Panc1 (cell line): ENCODE measurements at regions not wholly inside any gene's neighbourhood (a gene's known extent, or its start where the extent isn't known, plus 50 kb on each side); places are given as distances from the start of the nearest gene placed in this dataset.

Source experiments
- ATAC-seq: fragments of 200-7000 bp; cut with Tn5 transposase; 2 replicates; pipeline ENCODE4 v1.9.1; 2020; ENCODE audit warnings: mild to moderate bottlenecking, moderate library complexity
- BruUV-seq: library from RNA; stranded (reverse); fragments of 400-500 nt; replicated peaks from 2 replicates; lab custom pipeline; 2021; lab: Mats Ljungman, UMichigan
- CTCF ChIA-PET: fragments of 300-600 bp; sonication (Branson Sonifier 250); formaldehyde crosslinking; loops from one replicate; lab custom pipeline; 2022; ENCODE audit warnings: antibody characterized with exemption; lab: Charles Lee
- POLR2A ChIA-PET: fragments of 300-600 bp; sonication (Branson Sonifier 250); formaldehyde crosslinking; loops from one replicate; lab custom pipeline; 2022; ENCODE audit warnings: antibody characterized with exemption; lab: Charles Lee
- DNase-seq: peaks from one replicate; pipeline ENCODE4 v3.0.0-alpha.2; 2010; ENCODE audit warnings: low read depth, low spot score
- H3K27ac ChIP-seq: 2 replicates; pipeline ENCODE4 v1.5.1; 2011; ENCODE audit warnings: mild to moderate bottlenecking, low read length, inconsistent platforms
- H3K27me3 ChIP-seq: fragments of 200-500 bp; sonication (Bioruptor generic); 2 replicates; pipeline ENCODE4 v1.6.0; 2014; ENCODE audit warnings: low read length, inconsistent platforms; ENCODE audit not compliant: control insufficient read depth, insufficient read depth
- H3K36me3 ChIP-seq: fragments of 200-500 bp; sonication (Bioruptor generic); 2 replicates; pipeline ENCODE4 v1.5.1; 2014; ENCODE audit warnings: inconsistent platforms, mild to moderate bottlenecking, low read length, moderate library complexity; ENCODE audit not compliant: control insufficient read depth, insufficient read depth
- H3K4me1 ChIP-seq: 2 replicates; pipeline ENCODE4 v1.5.1; 2011; ENCODE audit warnings: inconsistent platforms, mild to moderate bottlenecking, low read length, moderate library complexity; ENCODE audit not compliant: control insufficient read depth, insufficient read depth
- H3K4me3 ChIP-seq, 2 experiments: 2 replicates each; pipeline ENCODE4 v1.5.1; 2011 to 2012; ENCODE audit warnings: low read depth in 2 of 2, low read length in 2 of 2, mild to moderate bottlenecking in 2 of 2, inconsistent platforms in 1 of 2, moderate library complexity in 1 of 2
- H3K9me3 ChIP-seq: fragments of 200-500 bp; sonication (Bioruptor generic); 2 replicates; pipeline ENCODE4 v1.5.1; 2014; ENCODE audit warnings: low read depth, mild to moderate bottlenecking, inconsistent platforms, low read length, moderate library complexity; ENCODE audit not compliant: control insufficient read depth, insufficient read depth
- CTCF ChIP-seq: fragments of 450-650 bp; IDR thresholded peaks from 2 replicates; pipeline ENCODE4 v1.5.1; 2017; ENCODE audit warnings: mild to moderate bottlenecking
- REST ChIP-seq, 2 experiments: IDR thresholded peaks; 2 replicates each; pipeline ENCODE4 v1.6.1; 2011 to 2012; ENCODE audit warnings: low read depth in 2 of 2, control low read depth in 1 of 2, low read length in 1 of 2, mild to moderate bottlenecking in 1 of 2, moderate library complexity in 1 of 2; ENCODE audit not compliant: insufficient read depth in 1 of 2
- SIN3A ChIP-seq: IDR thresholded peaks from 2 replicates; pipeline ENCODE4 v1.6.1; 2012; ENCODE audit warnings: low read depth, mild to moderate bottlenecking, low read length, moderate library complexity, borderline replicate concordance; ENCODE audit not compliant: insufficient read depth
- TCF7L2 ChIP-seq: IDR thresholded peaks from 2 replicates; pipeline ENCODE4 v1.6.1; 2011; ENCODE audit warnings: mild to moderate bottlenecking, low read depth, low read length, inconsistent platforms
- in situ Hi-C: cut with HindIII; loops from 2 replicates; pipeline ENCODE4 v1.10.0; 2016; ENCODE audit warnings: low sequenced_read_pairs, low pct_unique_long_range_greater_than_20kb
- intact Hi-C: fragments of 100-400 bp; cut with micrococcal nuclease; formaldehyde crosslinking; loops from one replicate; pipeline ENCODE4 v1.10.0; 2022; ENCODE audit not compliant: unreplicated experiment

GRCh38 chr1:13949546-13949945 lies 249.6 kb downstream of the PRDM2 start:
- Histone ChIP-seq H3K27ac (no peak overlapping the region), H3K4me3 (no peak overlapping the region), H3K36me3 (no peaks in the 10 kb centered on the region), H3K4me1 (no peaks in the 10 kb centered on the region), H3K9me3 (no peaks in the 10 kb centered on the region), H3K27me3 (peaks cover under 1% of the 10 kb centered on the region; the same call in 1 of the 2 replicates)
- ChIA-PET POLR2A (no interaction called here), CTCF (no interaction called here)
- no TSS peak for BruUV-seq
- DNase-seq (no peak), ATAC-seq (no peak)
- intact Hi-C loops: no loop called here
- TF ChIP-seq REST (IDR thresholded peaks at IDR 0.05; ENCODE audit: insufficient read depth in 1 of 2, low read depth in 2 of 2, low read length in 1 of 2) (no peak), TCF7L2 (no peak), SIN3A (no peak)
- in situ Hi-C loops: no loop called here

GRCh38 chr1:13950637-13951036 lies 250.6 kb downstream of the PRDM2 start:
- DNase-seq (no peak), ATAC-seq (no peak)
- ChIA-PET CTCF (no interaction called here), POLR2A (no interaction called here)
- BruUV-seq: no TSS peak
- in situ Hi-C loops (no loop called here), intact Hi-C loops (no loop called here)
- Histone ChIP-seq H3K27me3 (peaks cover 6% of the 10 kb centered on the region; the same call in 1 of the 2 replicates), H3K4me1 (no peaks in the 10 kb centered on the region), H3K9me3 (no peaks in the 10 kb centered on the region), H3K27ac (no peak overlapping the region), H3K4me3 (no peak overlapping the region), H3K36me3 (no peaks in the 10 kb centered on the region)
- TF ChIP-seq TCF7L2 (no peak), CTCF (peak; percentile 31)

GRCh38 chr1:13951793-13952751 lies 252.1 kb downstream of the PRDM2 start:
- peaks cover 6% of the 10 kb centered on the region; the same call in 1 of the 2 replicates for H3K27me3 ChIP-seq
- no peak for ATAC-seq
- no peak for TF ChIP-seq TCF7L2
- H3K4me3 ChIP-seq: no peak overlapping the region
- POLR2A ChIA-PET: no interaction called here
- in situ Hi-C loops (no loop called here), intact Hi-C loops (no loop called here)
- H3K36me3 ChIP-seq: no peaks in the 10 kb centered on the region
- CTCF ChIA-PET: no interaction called here
- no TSS peak for BruUV-seq
- no peaks in the 10 kb centered on the region for H3K9me3 ChIP-seq
- no peak for DNase-seq
- no peaks in the 10 kb centered on the region for H3K4me1 ChIP-seq
- no peak overlapping the region for H3K27ac ChIP-seq
